H9 (cell line): ENCODE measurements at regions not wholly inside any gene's neighbourhood (a gene's known extent, or its start where the extent isn't known, plus 50 kb on each side); places are given as distances from the start of the nearest gene placed in this dataset.

Experiments
- DNase-seq: peaks from one replicate; pipeline ENCODE4 v3.0.0-alpha.2; 2017
- H2AFZ ChIP-seq: one replicate; pipeline ENCODE4 v1.6.1; 2013; ENCODE audit warnings: mild to moderate bottlenecking, low read length, control low read depth, moderate library complexity
- H2AK5ac ChIP-seq: 2 replicates; pipeline ENCODE4 v1.6.1; 2013; ENCODE audit warnings: low read length, control low read depth, mixed read lengths; ENCODE audit not compliant: insufficient read length
- H2BK120ac ChIP-seq: one replicate; pipeline ENCODE4 v1.6.1; 2013; ENCODE audit warnings: low read depth, mild to moderate bottlenecking, low read length, control low read depth, inconsistent platforms; ENCODE audit not compliant: poor library complexity, severe bottlenecking
- H2BK12ac ChIP-seq: 2 replicates; pipeline ENCODE4 v1.6.1; 2013; ENCODE audit warnings: low read length, control low read depth, mixed read lengths, low read depth; ENCODE audit not compliant: insufficient read length
- H2BK15ac ChIP-seq: 2 replicates; pipeline ENCODE4 v1.6.1; 2013; ENCODE audit warnings: low read depth, low read length, control low read depth
- H2BK20ac ChIP-seq: one replicate; pipeline ENCODE4 v1.6.1; 2013; ENCODE audit warnings: low read depth, mild to moderate bottlenecking, low read length, control low read depth, inconsistent platforms; ENCODE audit not compliant: poor library complexity, severe bottlenecking
- H2BK5ac ChIP-seq: 2 replicates; pipeline ENCODE4 v1.6.1; 2013; ENCODE audit warnings: low read length, control low read depth, mixed read lengths; ENCODE audit not compliant: insufficient read length
- H3K14ac ChIP-seq: 2 replicates; pipeline ENCODE4 v1.6.1; 2013; ENCODE audit warnings: low read length, control low read depth; ENCODE audit not compliant: insufficient read depth
- H3K18ac ChIP-seq: 2 replicates; pipeline ENCODE4 v1.6.1; 2013; ENCODE audit warnings: low read depth, mild to moderate bottlenecking, mixed read lengths, low read length, control low read depth; ENCODE audit not compliant: insufficient read length
- H3K23ac ChIP-seq: 2 replicates; pipeline ENCODE4 v1.6.1; 2013; ENCODE audit warnings: low read length, control low read depth, mixed read lengths, low read depth; ENCODE audit not compliant: insufficient read length
- H3K23me2 ChIP-seq: 2 replicates; pipeline ENCODE4 v1.6.1; 2013; ENCODE audit warnings: low read depth, mild to moderate bottlenecking, mixed read lengths, low read length, control low read depth; ENCODE audit not compliant: insufficient read length, poor library complexity, severe bottlenecking
- H3K27ac ChIP-seq: 2 replicates; pipeline ENCODE4 v1.5.1; 2013; ENCODE audit warnings: low read length, control low read depth, mixed read lengths, low read depth; ENCODE audit not compliant: insufficient read length
- H3K27me3 ChIP-seq: 2 replicates; pipeline ENCODE4 v1.6.1; 2013; ENCODE audit warnings: low read length, control low read depth, inconsistent platforms; ENCODE audit not compliant: insufficient read depth
- H3K4ac ChIP-seq: 2 replicates; pipeline ENCODE4 v1.6.1; 2013; ENCODE audit warnings: low read depth, mild to moderate bottlenecking, control low read depth, inconsistent platforms, low read length, moderate library complexity
- H3K4me1 ChIP-seq: 2 replicates; pipeline ENCODE4 v1.6.1; 2013; ENCODE audit warnings: low read length, control low read depth, inconsistent platforms; ENCODE audit not compliant: insufficient read depth
- H3K4me2 ChIP-seq: 2 replicates; pipeline ENCODE4 v1.6.1; 2013; ENCODE audit warnings: low read length, control low read depth, mixed read lengths; ENCODE audit not compliant: insufficient read length, insufficient read depth
- H3K56ac ChIP-seq: 2 replicates; pipeline ENCODE4 v1.6.1; 2013; ENCODE audit warnings: low read depth, mild to moderate bottlenecking, mixed read lengths, low read length, control low read depth; ENCODE audit not compliant: insufficient read length
- H3K79me1 ChIP-seq: 2 replicates; pipeline ENCODE4 v1.6.1; 2013; ENCODE audit warnings: low read depth, mild to moderate bottlenecking, moderate library complexity, low read length, control low read depth, inconsistent platforms; ENCODE audit not compliant: insufficient read depth, poor library complexity, severe bottlenecking
- H3K79me2 ChIP-seq: 2 replicates; pipeline ENCODE4 v1.6.1; 2013; ENCODE audit warnings: low read length, control low read depth, inconsistent platforms; ENCODE audit not compliant: insufficient read depth
- H3K9ac ChIP-seq: 2 replicates; pipeline ENCODE4 v1.6.1; 2013; ENCODE audit warnings: low read length, control low read depth, mixed read lengths; ENCODE audit not compliant: insufficient read length; ENCODE audit errors: extremely low read depth
- H3K9me3 ChIP-seq: one replicate; pipeline ENCODE4 v1.6.1; 2013; ENCODE audit warnings: low read depth, low read length, inconsistent platforms; ENCODE audit not compliant: control insufficient read depth
- H3T11ph ChIP-seq: one replicate; pipeline ENCODE4 v1.6.1; 2013; ENCODE audit warnings: mild to moderate bottlenecking, low read length, control low read depth, inconsistent platforms
- H4K20me1 ChIP-seq: one replicate; pipeline ENCODE4 v1.6.1; 2013; ENCODE audit not compliant: control insufficient read depth, insufficient read length, insufficient read depth
- H4K5ac ChIP-seq: 2 replicates; pipeline ENCODE4 v1.6.1; 2013; ENCODE audit warnings: low read depth, mild to moderate bottlenecking, mixed read lengths, low read length, control low read depth; ENCODE audit not compliant: insufficient read length
- H4K8ac ChIP-seq: replicated peaks from 2 replicates; pipeline ENCODE4 v1.6.1; 2013; ENCODE audit warnings: low read length, control low read depth, mixed read lengths, low read depth; ENCODE audit not compliant: insufficient read length
- H4K91ac ChIP-seq: 2 replicates; pipeline ENCODE4 v1.6.1; 2013; ENCODE audit warnings: low read depth, mild to moderate bottlenecking, moderate library complexity, mixed read lengths, low read length, control low read depth; ENCODE audit not compliant: insufficient read length
- H3K27ac Mint-ChIP-seq, 3 experiments: 2 replicates in 2 of 3; 3 replicates in 1 of 3; pipeline ENCODE4 v1.8.0; 2020 to 2021; ENCODE audit warnings: mixed read lengths in 3 of 3, mild to moderate bottlenecking in 1 of 3, moderate library complexity in 1 of 3
- H3K27me3 Mint-ChIP-seq: 2 replicates; pipeline ENCODE4 v1.8.0; 2021; ENCODE audit warnings: low read depth, mild to moderate bottlenecking, moderate library complexity, mixed read lengths
- H3K36me3 Mint-ChIP-seq, 3 experiments: 2 replicates in 2 of 3; 3 replicates in 1 of 3; pipeline ENCODE4 v1.8.0; 2020 to 2021; ENCODE audit warnings: low read depth in 3 of 3, mixed read lengths in 3 of 3; ENCODE audit not compliant: insufficient read depth in 1 of 3
- H3K4me1 Mint-ChIP-seq, 2 experiments: 2 replicates each; pipeline ENCODE4 v1.8.0; 2020; ENCODE audit warnings: mixed read lengths in 2 of 2
- H3K4me3 Mint-ChIP-seq, 2 experiments: 2 replicates in 1 of 2; 3 replicates in 1 of 2; pipeline ENCODE4 v1.8.0; 2020 to 2021; ENCODE audit warnings: mild to moderate bottlenecking in 2 of 2, mixed read lengths in 2 of 2, moderate library complexity in 1 of 2
- H3K9me3 Mint-ChIP-seq, 2 experiments: 2 replicates in 1 of 2; 3 replicates in 1 of 2; pipeline ENCODE4 v1.8.0; 2020; ENCODE audit warnings: mild to moderate bottlenecking in 2 of 2, mixed read lengths in 2 of 2, moderate library complexity in 1 of 2
- WGBS: extraction: QIAGEN DNeasy Blood & Tissue Kit; methylation state at CpG from one replicate; pipeline ENCODE4 v1.1.7; 2013; ENCODE audit warnings: missing lambda C conversion rate, low lambda C conversion rate, mixed read lengths; ENCODE audit not compliant: insufficient read length; ENCODE audit errors: extremely low coverage; 5-methylcytosine and 5-hydroxymethylcytosine counted together
- TF ChIP-seq, protein P1 (sequence below): fragments of 200-600 bp; sonication (generic); conservative IDR thresholded peaks from 3 replicates; pipeline ENCODE4 v1.8.0; 2021; ENCODE audit warnings: antibody characterized with exemption, mild to moderate bottlenecking

DNA sequence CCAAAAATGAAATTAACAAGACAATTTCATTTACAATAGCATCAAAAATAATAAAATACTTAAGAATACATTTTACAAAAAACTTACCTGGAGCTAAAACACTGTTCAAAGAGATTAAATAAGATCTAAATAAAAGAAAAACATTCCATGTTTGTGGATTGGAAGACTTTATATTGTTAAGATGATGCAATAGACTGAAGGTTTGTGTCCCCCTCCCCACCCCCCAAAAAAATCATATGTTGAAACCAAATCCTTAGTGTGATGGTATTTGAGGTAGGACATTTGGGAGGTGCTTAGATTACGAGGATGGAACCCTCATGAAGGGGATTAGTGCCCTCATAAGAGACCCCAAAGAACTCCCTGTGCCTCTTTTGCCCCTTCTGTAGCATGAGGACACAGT lies 117.6 kb downstream of the ZNF467 start:
- Histone ChIP-seq H3K27ac (no peak overlapping the region), H2BK12ac (no peak overlapping the region), H3K23me2 (no peaks in the 10 kb centered on the region), H3K9me3 (peaks cover 7% of the 10 kb centered on the region), H3K4me1 (no peaks in the 10 kb centered on the region), H2AFZ (no peak overlapping the region), H2BK20ac (no peak overlapping the region), H3T11ph (no peak overlapping the region), H3K4me2 (no peak overlapping the region), H3K23ac (no peak overlapping the region), H3K4ac (no peak overlapping the region), H2BK5ac (no peak overlapping the region), H3K56ac (no peak overlapping the region), H2BK120ac (no peak overlapping the region), H3K14ac (no peak overlapping the region), H2BK15ac (no peak overlapping the region), H4K5ac (no peak overlapping the region), H4K8ac (no peak overlapping the region), H4K20me1 (no peaks in the 10 kb centered on the region), H4K91ac (no peak overlapping the region), H3K18ac (no peak overlapping the region), H2AK5ac (no peak overlapping the region), H3K27me3 (no peaks in the 10 kb centered on the region), H3K79me1 (no peaks in the 10 kb centered on the region), H3K79me2 (no peaks in the 10 kb centered on the region), H3K9ac (no peak overlapping the region)
- H3K4me3 Mint-ChIP-seq: no peak overlapping the region
- TF ChIP-seq, protein P1, sequence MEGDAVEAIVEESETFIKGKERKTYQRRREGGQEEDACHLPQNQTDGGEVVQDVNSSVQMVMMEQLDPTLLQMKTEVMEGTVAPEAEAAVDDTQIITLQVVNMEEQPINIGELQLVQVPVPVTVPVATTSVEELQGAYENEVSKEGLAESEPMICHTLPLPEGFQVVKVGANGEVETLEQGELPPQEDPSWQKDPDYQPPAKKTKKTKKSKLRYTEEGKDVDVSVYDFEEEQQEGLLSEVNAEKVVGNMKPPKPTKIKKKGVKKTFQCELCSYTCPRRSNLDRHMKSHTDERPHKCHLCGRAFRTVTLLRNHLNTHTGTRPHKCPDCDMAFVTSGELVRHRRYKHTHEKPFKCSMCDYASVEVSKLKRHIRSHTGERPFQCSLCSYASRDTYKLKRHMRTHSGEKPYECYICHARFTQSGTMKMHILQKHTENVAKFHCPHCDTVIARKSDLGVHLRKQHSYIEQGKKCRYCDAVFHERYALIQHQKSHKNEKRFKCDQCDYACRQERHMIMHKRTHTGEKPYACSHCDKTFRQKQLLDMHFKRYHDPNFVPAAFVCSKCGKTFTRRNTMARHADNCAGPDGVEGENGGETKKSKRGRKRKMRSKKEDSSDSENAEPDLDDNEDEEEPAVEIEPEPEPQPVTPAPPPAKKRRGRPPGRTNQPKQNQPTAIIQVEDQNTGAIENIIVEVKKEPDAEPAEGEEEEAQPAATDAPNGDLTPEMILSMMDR: no peak
- H3K27me3 Mint-ChIP-seq: peaks cover 26% of the 10 kb centered on the region
- DNase-seq: no peak
- peaks cover 3 to 13% (median 4%) of the 10 kb centered on the region in 3 experiments; a peak in 6 of 7 replicates for H3K36me3 Mint-ChIP-seq
- peaks cover 29 to 45% of the 10 kb centered on the region in 2 experiments for H3K9me3 Mint-ChIP-seq
- no CpG with 5 or more reads among the region's 1 CpG for WGBS
- H3K27ac Mint-ChIP-seq: no peak overlapping the region
- H3K4me1 Mint-ChIP-seq: no peaks in the 10 kb centered on the region
